ENCODE measurements at regions not wholly inside any gene's neighbourhood (a gene's known extent, or its start where the extent isn't known, plus 50 kb on each side); places are given as distances from the start of the nearest gene placed in this dataset.

DNA sequence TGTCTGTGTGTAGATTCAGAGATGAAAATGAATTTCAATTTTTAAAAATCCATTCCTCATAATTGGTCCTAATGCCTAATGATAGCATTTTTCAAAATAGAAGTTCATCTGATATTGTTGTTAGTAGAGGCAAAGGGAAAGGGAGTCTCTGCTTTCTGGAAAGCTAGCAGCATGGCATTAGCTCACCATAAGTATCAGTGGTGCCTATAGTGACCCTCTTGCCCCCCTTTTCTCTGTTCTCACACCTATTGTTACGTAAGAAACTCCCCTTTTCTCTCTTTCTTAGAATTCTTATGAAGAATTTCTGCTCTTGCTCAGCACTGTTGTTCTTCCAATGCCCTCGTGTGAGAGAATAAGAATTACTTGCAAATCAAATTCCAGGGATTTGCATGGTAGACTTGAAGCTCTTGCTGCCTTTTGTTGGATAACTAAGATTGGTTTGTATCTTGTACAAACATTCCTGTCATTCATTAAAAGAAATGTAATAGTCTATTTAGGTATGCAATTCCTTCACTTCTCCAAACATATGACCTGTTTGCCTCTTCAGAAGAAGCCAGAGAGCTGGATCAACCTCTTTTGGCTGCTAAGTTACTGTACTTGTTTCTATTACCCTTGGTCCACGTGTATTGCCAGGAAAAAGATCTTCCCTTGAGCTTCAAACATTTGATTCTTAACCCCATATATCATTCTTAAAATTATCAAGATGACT is 69.2 kb upstream of the MAGI3 start:
- Mint-ChIP-seq H3K27me3 (no peaks in the 10 kb centered on the region), H3K36me3 (ENCODE audit: insufficient read depth) (no peaks in the 10 kb centered on the region), H3K9me3 (ENCODE audit: low read depth) (no peaks in the 10 kb centered on the region), H3K4me3 (ENCODE audit: low read depth) (no peak overlapping the region), H3K4me1 (ENCODE audit: low read depth) (peaks cover 5% of the 10 kb centered on the region), H3K27ac (no peak overlapping the region)
- TF ChIP-seq, protein P1, sequence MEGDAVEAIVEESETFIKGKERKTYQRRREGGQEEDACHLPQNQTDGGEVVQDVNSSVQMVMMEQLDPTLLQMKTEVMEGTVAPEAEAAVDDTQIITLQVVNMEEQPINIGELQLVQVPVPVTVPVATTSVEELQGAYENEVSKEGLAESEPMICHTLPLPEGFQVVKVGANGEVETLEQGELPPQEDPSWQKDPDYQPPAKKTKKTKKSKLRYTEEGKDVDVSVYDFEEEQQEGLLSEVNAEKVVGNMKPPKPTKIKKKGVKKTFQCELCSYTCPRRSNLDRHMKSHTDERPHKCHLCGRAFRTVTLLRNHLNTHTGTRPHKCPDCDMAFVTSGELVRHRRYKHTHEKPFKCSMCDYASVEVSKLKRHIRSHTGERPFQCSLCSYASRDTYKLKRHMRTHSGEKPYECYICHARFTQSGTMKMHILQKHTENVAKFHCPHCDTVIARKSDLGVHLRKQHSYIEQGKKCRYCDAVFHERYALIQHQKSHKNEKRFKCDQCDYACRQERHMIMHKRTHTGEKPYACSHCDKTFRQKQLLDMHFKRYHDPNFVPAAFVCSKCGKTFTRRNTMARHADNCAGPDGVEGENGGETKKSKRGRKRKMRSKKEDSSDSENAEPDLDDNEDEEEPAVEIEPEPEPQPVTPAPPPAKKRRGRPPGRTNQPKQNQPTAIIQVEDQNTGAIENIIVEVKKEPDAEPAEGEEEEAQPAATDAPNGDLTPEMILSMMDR (IDR thresholded peaks at IDR 0.05; ENCODE audit: unreplicated experiment), result no peak
- no peak for DNase-seq (ENCODE audit: low spot score, unreplicated experiment)

DNA sequence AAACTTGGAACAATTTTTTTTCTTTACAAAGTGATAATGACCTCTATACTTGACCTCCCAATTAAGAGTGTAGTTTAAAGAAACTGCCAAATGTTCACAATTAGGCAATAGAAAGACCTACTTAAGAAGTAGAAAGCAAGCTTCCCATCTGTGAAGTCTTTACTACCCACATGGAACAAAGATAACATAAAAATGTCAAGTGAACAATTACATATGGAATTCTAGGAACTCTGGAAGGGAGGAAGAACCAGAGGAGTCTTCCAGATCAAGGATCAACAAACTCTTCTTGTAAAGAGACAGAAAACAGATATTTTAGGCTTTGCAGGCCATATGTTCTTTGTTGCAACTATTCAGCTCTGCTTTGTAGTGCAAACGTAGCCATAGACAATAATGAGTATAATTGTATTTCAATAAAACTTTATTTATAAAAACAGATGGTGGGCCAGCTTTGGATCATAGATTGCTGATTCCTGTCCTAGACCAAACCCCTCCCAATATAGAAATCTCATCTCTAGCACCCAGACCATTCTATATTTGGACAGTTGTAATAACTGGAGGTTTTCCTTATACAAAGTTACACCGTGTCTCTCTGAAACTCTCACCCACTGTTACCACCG is 68.4 kb upstream of the MAGI3 start:
- no peak for DNase-seq (ENCODE audit: low spot score, unreplicated experiment)
- no peaks in the 10 kb centered on the region for H3K9me3 Mint-ChIP-seq (ENCODE audit: low read depth)
- H3K4me1 Mint-ChIP-seq (ENCODE audit: low read depth), result peaks cover 5% of the 10 kb centered on the region
- H3K27ac Mint-ChIP-seq, result no peak overlapping the region
- no peaks in the 10 kb centered on the region for H3K27me3 Mint-ChIP-seq
- no peaks in the 10 kb centered on the region for H3K36me3 Mint-ChIP-seq (ENCODE audit: insufficient read depth)
- TF ChIP-seq, protein P1 (IDR thresholded peaks at IDR 0.05; ENCODE audit: unreplicated experiment), result no peak
- no peak overlapping the region for H3K4me3 Mint-ChIP-seq (ENCODE audit: low read depth)

DNA sequence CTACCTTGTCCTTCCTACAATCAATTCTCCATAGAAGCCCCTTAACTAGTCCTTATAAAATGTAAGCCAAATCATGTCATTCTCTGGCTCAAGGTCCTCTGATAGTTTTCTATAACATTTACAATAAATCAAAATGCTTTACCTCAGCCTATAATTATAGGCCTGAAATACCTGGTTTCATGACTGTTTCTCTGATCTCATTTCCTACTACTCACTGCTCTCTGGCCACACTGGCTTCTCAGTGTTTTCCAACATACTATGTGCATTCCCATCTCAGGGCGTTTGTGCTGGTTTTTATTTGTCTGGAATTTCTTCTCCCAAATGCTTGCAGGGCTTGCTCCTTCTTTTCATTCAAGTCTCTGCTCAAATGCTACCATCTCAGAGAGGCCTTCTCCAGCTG is 67.9 kb upstream of the MAGI3 start:
- H3K9me3 Mint-ChIP-seq (ENCODE audit: low read depth), result no peaks in the 10 kb centered on the region

DNA sequence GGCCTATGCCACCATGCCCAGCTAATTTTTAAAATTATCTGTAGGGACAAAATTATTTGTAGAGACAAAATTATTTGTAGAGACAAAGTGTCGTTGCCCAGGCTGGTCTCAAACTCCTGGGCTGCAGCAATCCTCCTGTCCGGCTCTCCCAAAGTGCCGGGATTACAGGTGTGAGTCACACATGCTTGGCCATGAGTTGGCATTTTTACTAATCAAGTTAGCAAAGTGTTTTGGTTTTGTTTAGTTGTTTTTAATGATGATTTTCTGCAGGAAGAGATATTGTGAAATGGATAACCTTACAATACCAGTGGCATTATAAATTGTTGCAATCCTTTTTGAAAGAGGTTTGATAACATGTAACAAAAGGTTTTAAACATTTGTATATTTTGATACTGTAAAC is 65.3 kb upstream of the MAGI3 start:
- no peak overlapping the region for H3K4me3 Mint-ChIP-seq (ENCODE audit: low read depth)
- DNase-seq (ENCODE audit: low spot score, unreplicated experiment), result no peak
- peaks cover 4% of the 10 kb centered on the region for H3K4me1 Mint-ChIP-seq (ENCODE audit: low read depth)
- no peak overlapping the region for H3K27ac Mint-ChIP-seq
- H3K9me3 Mint-ChIP-seq (ENCODE audit: low read depth), result no peaks in the 10 kb centered on the region
- H3K36me3 Mint-ChIP-seq (ENCODE audit: insufficient read depth), result no peaks in the 10 kb centered on the region
- H3K27me3 Mint-ChIP-seq, result no peaks in the 10 kb centered on the region
- TF ChIP-seq, protein P1 (IDR thresholded peaks at IDR 0.05; ENCODE audit: unreplicated experiment), result no peak

More for the DNA sequence above, 67.9 kb upstream of the MAGI3 start:
- no peak for DNase-seq (ENCODE audit: low spot score, unreplicated experiment)
- no peaks in the 10 kb centered on the region for H3K27me3 Mint-ChIP-seq
- H3K27ac Mint-ChIP-seq, result no peak overlapping the region
- H3K4me1 Mint-ChIP-seq (ENCODE audit: low read depth), result peaks cover 5% of the 10 kb centered on the region
- H3K36me3 Mint-ChIP-seq (ENCODE audit: insufficient read depth), result no peaks in the 10 kb centered on the region
- TF ChIP-seq, protein P1 (IDR thresholded peaks at IDR 0.05; ENCODE audit: unreplicated experiment), result no peak
- H3K4me3 Mint-ChIP-seq (ENCODE audit: low read depth), result no peak overlapping the region

DNA sequence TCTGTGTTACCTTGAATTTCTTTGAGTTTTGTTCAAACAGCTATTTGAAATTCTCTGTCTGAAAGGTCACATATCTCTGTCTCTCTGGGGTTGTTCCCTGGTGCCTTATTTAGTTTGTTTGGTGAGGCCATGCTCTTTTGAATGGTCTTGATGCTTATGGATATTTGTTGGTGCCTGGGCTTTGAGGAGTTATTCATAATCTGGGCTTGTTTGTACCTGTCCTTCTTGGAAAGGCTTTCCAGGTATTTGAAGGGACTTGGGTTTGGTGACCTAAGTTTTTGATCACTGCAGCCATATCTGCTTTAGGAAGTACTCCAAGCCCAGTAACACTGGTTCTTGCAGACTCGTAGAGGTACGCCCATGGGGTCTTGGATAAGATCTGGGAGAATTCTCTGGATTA is 63.3 kb upstream of the MAGI3 start:
- TF ChIP-seq, protein P1 (IDR thresholded peaks at IDR 0.05; ENCODE audit: unreplicated experiment), result no peak
- no peak overlapping the region for H3K4me3 Mint-ChIP-seq (ENCODE audit: low read depth)
- H3K27me3 Mint-ChIP-seq, result no peaks in the 10 kb centered on the region
- no peaks in the 10 kb centered on the region for H3K36me3 Mint-ChIP-seq (ENCODE audit: insufficient read depth)
- no peaks in the 10 kb centered on the region for H3K9me3 Mint-ChIP-seq (ENCODE audit: low read depth)
- H3K27ac Mint-ChIP-seq, result no peak overlapping the region
- H3K4me1 Mint-ChIP-seq (ENCODE audit: low read depth), result no peaks in the 10 kb centered on the region
- DNase-seq (ENCODE audit: low spot score, unreplicated experiment), result no peak

Data from progenitor cell of endocrine pancreas (in vitro differentiated cells).